A549 (cell line): ENCODE measurements at regions not wholly inside any gene's neighbourhood (a gene's known extent, or its start where the extent isn't known, plus 50 kb on each side); places are given as distances from the start of the nearest gene placed in this dataset.

Source experiments
- EP300 ChIP-seq, 2 experiments: fragments of >200 bp; sonication (Bioruptor Twin); formaldehyde crosslinking; IDR thresholded peaks; 2 replicates in 1 of 2; 3 replicates in 1 of 2; pipeline ENCODE4 v1.6.1; 2016 to 2017
- POLR2A ChIP-seq: IDR thresholded peaks from 2 replicates; pipeline ENCODE4 v1.6.1; 2012; ENCODE audit warnings: mild to moderate bottlenecking, low read length
- TF ChIP-seq, protein P1 (sequence below): fragments of >200 bp; sonication (Bioruptor Twin); formaldehyde crosslinking; IDR thresholded peaks from 3 replicates; pipeline ENCODE4 v1.5.1; 2016

GRCh38 chr5:18828351-18828750 is 1159.6 kb downstream of the CDH18 start:
- TF ChIP-seq EP300 (IDR thresholded peaks at IDR 0.05) (no peak), POLR2A (no peak)
- TF ChIP-seq, protein P1, sequence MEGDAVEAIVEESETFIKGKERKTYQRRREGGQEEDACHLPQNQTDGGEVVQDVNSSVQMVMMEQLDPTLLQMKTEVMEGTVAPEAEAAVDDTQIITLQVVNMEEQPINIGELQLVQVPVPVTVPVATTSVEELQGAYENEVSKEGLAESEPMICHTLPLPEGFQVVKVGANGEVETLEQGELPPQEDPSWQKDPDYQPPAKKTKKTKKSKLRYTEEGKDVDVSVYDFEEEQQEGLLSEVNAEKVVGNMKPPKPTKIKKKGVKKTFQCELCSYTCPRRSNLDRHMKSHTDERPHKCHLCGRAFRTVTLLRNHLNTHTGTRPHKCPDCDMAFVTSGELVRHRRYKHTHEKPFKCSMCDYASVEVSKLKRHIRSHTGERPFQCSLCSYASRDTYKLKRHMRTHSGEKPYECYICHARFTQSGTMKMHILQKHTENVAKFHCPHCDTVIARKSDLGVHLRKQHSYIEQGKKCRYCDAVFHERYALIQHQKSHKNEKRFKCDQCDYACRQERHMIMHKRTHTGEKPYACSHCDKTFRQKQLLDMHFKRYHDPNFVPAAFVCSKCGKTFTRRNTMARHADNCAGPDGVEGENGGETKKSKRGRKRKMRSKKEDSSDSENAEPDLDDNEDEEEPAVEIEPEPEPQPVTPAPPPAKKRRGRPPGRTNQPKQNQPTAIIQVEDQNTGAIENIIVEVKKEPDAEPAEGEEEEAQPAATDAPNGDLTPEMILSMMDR: no peak
